GM21515 (cell line): ENCODE measurements at regions not wholly inside any gene's neighbourhood (a gene's known extent, or its start where the extent isn't known, plus 50 kb on each side); places are given as distances from the start of the nearest gene placed in this dataset.
"Not testable (repeated sequence)": the region's sequence is repeated elsewhere in the genome, so short reads cannot be mapped to it uniquely, and the experiment has no call there.

Source experiments
- ATAC-seq: cut with Tn5 transposase; IDR thresholded peaks from one replicate; pipeline ENCODE4 v1.9.1; 2021; ENCODE audit not compliant: unreplicated experiment

- no peak for ATAC-seq
Observed at GRCh38 chr15:20272422-20273184, 269.0 kb downstream of the GOLGA6L6 start.

GRCh38 chr15:20271647-20272046, 270.0 kb downstream of the GOLGA6L6 start:
- no peak for ATAC-seq

- not testable (repeated sequence) for ATAC-seq
Observed at GRCh38 chr15:20269956-20270355, 271.6 kb downstream of the GOLGA6L6 start.

GRCh38 chr15:20267996-20268395, 273.6 kb downstream of the GOLGA6L6 start:
- ATAC-seq: not testable (repeated sequence)

- not testable (repeated sequence) for ATAC-seq
Observed at GRCh38 chr15:20267051-20267730, 274.4 kb downstream of the GOLGA6L6 start.

- ATAC-seq: not testable (repeated sequence)
Observed at GRCh38 chr15:20265710-20266109, 275.9 kb downstream of the GOLGA6L6 start.

GRCh38 chr15:20261321-20262280, 280.0 kb downstream of the GOLGA6L6 start:
- not testable (repeated sequence) for ATAC-seq

GRCh38 chr15:20260650-20261049, 280.9 kb downstream of the GOLGA6L6 start:
- not testable (repeated sequence) for ATAC-seq

- not testable (repeated sequence) for ATAC-seq
Observed at GRCh38 chr15:20259559-20260190, 281.9 kb downstream of the GOLGA6L6 start.

GRCh38 chr15:20256394-20256793, 285.2 kb downstream of the GOLGA6L6 start:
- not testable (repeated sequence) for ATAC-seq

GRCh38 chr15:20255641-20256040, 286.0 kb downstream of the GOLGA6L6 start:
- ATAC-seq: not testable (repeated sequence)

GRCh38 chr15:20253047-20253615, 288.5 kb downstream of the GOLGA6L6 start:
- not testable (repeated sequence) for ATAC-seq

GRCh38 chr15:20252040-20252439, 289.6 kb downstream of the GOLGA6L6 start:
- ATAC-seq: not testable (repeated sequence)

- ATAC-seq: not testable (repeated sequence)
Observed at GRCh38 chr15:20251214-20252005, 290.2 kb downstream of the GOLGA6L6 start.

GRCh38 chr15:20250206-20250605, 291.4 kb downstream of the GOLGA6L6 start:
- ATAC-seq: not testable (repeated sequence)

GRCh38 chr15:20249677-20249970, 292.0 kb downstream of the GOLGA6L6 start:
- not testable (repeated sequence) for ATAC-seq

GRCh38 chr15:20248434-20248833, 293.2 kb downstream of the GOLGA6L6 start:
- ATAC-seq: not testable (repeated sequence)

GRCh38 chr15:20247137-20247536, 294.5 kb downstream of the GOLGA6L6 start:
- ATAC-seq: not testable (repeated sequence)

GRCh38 chr15:20246624-20247023, 295.0 kb downstream of the GOLGA6L6 start:
- ATAC-seq: not testable (repeated sequence)
